HUES64 (cell line): ENCODE measurements at regions not wholly inside any gene's neighbourhood (a gene's known extent, or its start where the extent isn't known, plus 50 kb on each side); places are given as distances from the start of the nearest gene placed in this dataset.

ENCODE experiments used
- H3K27ac ChIP-seq: 2 replicates; pipeline ENCODE4 v1.7.0; 2013; ENCODE audit warnings: low read depth, low read length, inconsistent platforms
- H3K27me3 ChIP-seq: 2 replicates; pipeline ENCODE4 v1.6.1; 2013; ENCODE audit warnings: mild to moderate bottlenecking, low read length; ENCODE audit not compliant: insufficient read depth
- H3K36me3 ChIP-seq: 2 replicates; pipeline ENCODE4 v1.6.1; 2013; ENCODE audit warnings: mild to moderate bottlenecking, low read length; ENCODE audit not compliant: insufficient read depth
- H3K4me1 ChIP-seq: 2 replicates; pipeline ENCODE4 v1.6.1; 2013; ENCODE audit warnings: mild to moderate bottlenecking, low read length, moderate library complexity; ENCODE audit not compliant: insufficient read depth
- H3K4me3 ChIP-seq: 2 replicates; pipeline ENCODE4 v1.5.1; 2013; ENCODE audit warnings: mild to moderate bottlenecking, low read length, moderate library complexity
- H3K9ac ChIP-seq: 2 replicates; pipeline ENCODE4 v1.6.1; 2013; ENCODE audit warnings: mild to moderate bottlenecking, low read depth, low read length
- H3K9me3 ChIP-seq: 2 replicates; pipeline ENCODE4 v1.6.1; 2013; ENCODE audit warnings: low read depth, low read length; ENCODE audit not compliant: insufficient read depth
- WGBS: fragments of 150-250, 120-280 bp; methylation state at CpG from one replicate; pipeline ENCODE4 v1.1.7; 2013; ENCODE audit warnings: missing lambda C conversion rate; 5-methylcytosine and 5-hydroxymethylcytosine counted together

- Histone ChIP-seq H3K27me3 (no peaks in the 10 kb centered on the region), H3K27ac (no peak overlapping the region), H3K9ac (no peak overlapping the region), H3K9me3 (no peaks in the 10 kb centered on the region; the same call in 1 of the 2 replicates), H3K4me1 (no peaks in the 10 kb centered on the region), H3K4me3 (no peak overlapping the region), H3K36me3 (no peaks in the 10 kb centered on the region)
These were observed 278.8 kb downstream of the SLITRK6 start for GRCh38 chr13:85520445-85520844.

GRCh38 chr13:85519363-85519762 is 279.9 kb downstream of the SLITRK6 start:
- Histone ChIP-seq H3K9ac (no peak overlapping the region), H3K27ac (no peak overlapping the region), H3K27me3 (no peaks in the 10 kb centered on the region), H3K4me3 (no peak overlapping the region), H3K9me3 (no peaks in the 10 kb centered on the region; the same call in 1 of the 2 replicates), H3K36me3 (no peaks in the 10 kb centered on the region), H3K4me1 (no peaks in the 10 kb centered on the region)
- 68% methylated on average over 1 of the region's 1 CpG for WGBS

GRCh38 chr13:85512421-85512820 is 286.8 kb downstream of the SLITRK6 start:
- Histone ChIP-seq H3K9me3 (no peaks in the 10 kb centered on the region; the same call in 1 of the 2 replicates), H3K9ac (no peak overlapping the region), H3K27ac (no peak overlapping the region), H3K4me3 (no peak overlapping the region), H3K27me3 (no peaks in the 10 kb centered on the region), H3K36me3 (no peaks in the 10 kb centered on the region), H3K4me1 (no peaks in the 10 kb centered on the region)
- 95% methylated on average over 6 of the region's 7 CpGs for WGBS

- H3K27me3 ChIP-seq = no peaks in the 10 kb centered on the region
These were observed 289.7 kb downstream of the SLITRK6 start for GRCh38 chr13:85509512-85509911.

GRCh38 chr13:85508683-85509329 is 290.4 kb downstream of the SLITRK6 start:
- H3K9me3 ChIP-seq = no peaks in the 10 kb centered on the region
- 96% methylated on average over 12 of the region's 12 CpGs for WGBS
- H3K36me3 ChIP-seq = no peaks in the 10 kb centered on the region
- no peak overlapping the region for H3K4me3 ChIP-seq
- no peaks in the 10 kb centered on the region for H3K27me3 ChIP-seq
- no peaks in the 10 kb centered on the region for H3K4me1 ChIP-seq
- no peak overlapping the region for H3K9ac ChIP-seq
- no peak overlapping the region for H3K27ac ChIP-seq

More at GRCh38 chr13:85509512-85509911, 289.7 kb downstream of the SLITRK6 start:
- Histone ChIP-seq H3K4me3 (no peak overlapping the region), H3K4me1 (no peaks in the 10 kb centered on the region), H3K9me3 (no peaks in the 10 kb centered on the region), H3K36me3 (no peaks in the 10 kb centered on the region), H3K9ac (no peak overlapping the region), H3K27ac (no peak overlapping the region)
- WGBS = 100% methylated on average over 3 of the region's 4 CpGs

- no peak overlapping the region for H3K9ac ChIP-seq
- WGBS = 97% methylated on average over 2 of the region's 2 CpGs
- H3K27me3 ChIP-seq = no peaks in the 10 kb centered on the region
- H3K9me3 ChIP-seq = no peaks in the 10 kb centered on the region
- H3K27ac ChIP-seq = no peak overlapping the region
- no peaks in the 10 kb centered on the region for H3K36me3 ChIP-seq
- 0 out of 2 replicates have a peak, but pooled peaks cover 13% of the 10 kb centered on the region for H3K4me1 ChIP-seq
- no peak overlapping the region for H3K4me3 ChIP-seq
These were observed 295.4 kb downstream of the SLITRK6 start for GRCh38 chr13:85503797-85504196.

- Histone ChIP-seq H3K4me1 (0 out of 2 replicates have a peak, but pooled peaks cover 13% of the 10 kb centered on the region), H3K36me3 (no peaks in the 10 kb centered on the region), H3K9ac (no peak overlapping the region), H3K27ac (no peak overlapping the region), H3K27me3 (no peaks in the 10 kb centered on the region), H3K9me3 (no peaks in the 10 kb centered on the region), H3K4me3 (no peak overlapping the region)
These were observed 297.6 kb downstream of the SLITRK6 start for GRCh38 chr13:85501616-85502015.

GRCh38 chr13:85500696-85501256 is 298.4 kb downstream of the SLITRK6 start:
- H3K27ac ChIP-seq = no peak overlapping the region
- H3K27me3 ChIP-seq = no peaks in the 10 kb centered on the region
- H3K9me3 ChIP-seq = no peaks in the 10 kb centered on the region
- H3K4me3 ChIP-seq = no peak overlapping the region
- WGBS = 56% methylated on average over 2 of the region's 3 CpGs
- 0 out of 2 replicates have a peak, but pooled peaks cover 13% of the 10 kb centered on the region for H3K4me1 ChIP-seq
- no peaks in the 10 kb centered on the region for H3K36me3 ChIP-seq
- H3K9ac ChIP-seq = no peak overlapping the region

GRCh38 chr13:85498774-85499173 is 300.4 kb downstream of the SLITRK6 start:
- H3K9ac ChIP-seq = no peak overlapping the region
- over 99% methylated on average over 6 of the region's 6 CpGs for WGBS
- H3K36me3 ChIP-seq = no peaks in the 10 kb centered on the region
- no peak overlapping the region for H3K4me3 ChIP-seq
- 0 out of 2 replicates have a peak, but pooled peaks cover 13% of the 10 kb centered on the region for H3K4me1 ChIP-seq
- H3K27ac ChIP-seq = no peak overlapping the region
- H3K27me3 ChIP-seq = no peaks in the 10 kb centered on the region
- 0 out of 2 replicates have a peak, but pooled peaks cover 5% of the 10 kb centered on the region for H3K9me3 ChIP-seq

GRCh38 chr13:85497652-85498051 is 301.6 kb downstream of the SLITRK6 start:
- 88% methylated on average over 2 of the region's 2 CpGs for WGBS
- no peaks in the 10 kb centered on the region for H3K27me3 ChIP-seq
- H3K9me3 ChIP-seq = 0 out of 2 replicates have a peak, but pooled peaks cover 5% of the 10 kb centered on the region
- H3K4me3 ChIP-seq = no peak overlapping the region
- H3K27ac ChIP-seq = no peak overlapping the region
- 0 out of 2 replicates have a peak, but pooled peaks cover 13% of the 10 kb centered on the region for H3K4me1 ChIP-seq
- no peak overlapping the region for H3K9ac ChIP-seq
- H3K36me3 ChIP-seq = no peaks in the 10 kb centered on the region

GRCh38 chr13:85492283-85492682 is 306.9 kb downstream of the SLITRK6 start:
- WGBS = 91% methylated on average over 4 of the region's 4 CpGs
- 0 out of 2 replicates have a peak, but pooled peaks cover 5% of the 10 kb centered on the region for H3K9me3 ChIP-seq
- no peaks in the 10 kb centered on the region for H3K27me3 ChIP-seq
- H3K36me3 ChIP-seq = no peaks in the 10 kb centered on the region
- H3K4me1 ChIP-seq = no peaks in the 10 kb centered on the region
- H3K27ac ChIP-seq = no peak overlapping the region
- no peak overlapping the region for H3K9ac ChIP-seq
- no peak overlapping the region for H3K4me3 ChIP-seq
